ENCODE measurements at regions not wholly inside any gene's neighbourhood (a gene's known extent, or its start where the extent isn't known, plus 50 kb on each side); places are given as distances from the start of the nearest gene placed in this dataset.

- DNase-seq, result no peak
These were observed 270.8 kb downstream of the FOXG1 start for GRCh38 chr14:29037411-29037810.

GRCh38 chr14:29039171-29039570 is 272.6 kb downstream of the FOXG1 start:
- no peak for DNase-seq

GRCh38 chr14:29042551-29042950 is 276.0 kb downstream of the FOXG1 start:
- no peak for DNase-seq

- DNase-seq, result no peak
These were observed 277.1 kb downstream of the FOXG1 start for GRCh38 chr14:29043737-29044136.

GRCh38 chr14:29045237-29045636 is 278.6 kb downstream of the FOXG1 start:
- DNase-seq, result no peak

GRCh38 chr14:29054119-29054518 is 287.5 kb downstream of the FOXG1 start:
- DNase-seq, result no peak

GRCh38 chr14:29056041-29056566 is 289.5 kb downstream of the FOXG1 start:
- DNase-seq, result no peak

- no peak for DNase-seq
These were observed 295.1 kb downstream of the FOXG1 start for GRCh38 chr14:29061702-29062101.

- no peak for DNase-seq
These were observed 295.9 kb downstream of the FOXG1 start for GRCh38 chr14:29062466-29062865.

GRCh38 chr14:29062976-29063375 is 296.4 kb downstream of the FOXG1 start:
- DNase-seq, result no peak

- no peak for DNase-seq
These were observed 297.8 kb downstream of the FOXG1 start for GRCh38 chr14:29064305-29064900.

- no peak for DNase-seq
These were observed 302.6 kb downstream of the FOXG1 start for GRCh38 chr14:29069228-29069627.

- no peak for DNase-seq
These were observed 309.2 kb downstream of the FOXG1 start for GRCh38 chr14:29075761-29076160.

GRCh38 chr14:29077916-29078315 is 311.3 kb downstream of the FOXG1 start:
- DNase-seq, result no peak

- no peak for DNase-seq
These were observed 312.4 kb downstream of the FOXG1 start for GRCh38 chr14:29078810-29079522.

- DNase-seq, result no peak
These were observed 319.0 kb downstream of the FOXG1 start for GRCh38 chr14:29085546-29085945.

- DNase-seq, result no peak
These were observed 323.3 kb downstream of the FOXG1 start for GRCh38 chr14:29089849-29090248.

GRCh38 chr14:29092121-29092520 is 325.5 kb downstream of the FOXG1 start:
- no peak for DNase-seq

GRCh38 chr14:29097476-29097875 is 330.9 kb downstream of the FOXG1 start:
- no peak for DNase-seq

GRCh38 chr14:29098656-29099055 is 332.1 kb downstream of the FOXG1 start:
- no peak for DNase-seq

- DNase-seq, result no peak
These were observed 335.7 kb downstream of the FOXG1 start for GRCh38 chr14:29102266-29102665.

- no peak for DNase-seq
These were observed 336.4 kb downstream of the FOXG1 start for GRCh38 chr14:29102996-29103395.

GRCh38 chr14:29108908-29109307 is 342.3 kb downstream of the FOXG1 start:
- DNase-seq, result no peak

- no peak for DNase-seq
These were observed 343.0 kb downstream of the FOXG1 start for GRCh38 chr14:29109589-29109988.

Data from renal pelvis (tissue), 1 donor.